ENCODE measurements at regions not wholly inside any gene's neighbourhood (a gene's known extent, or its start where the extent isn't known, plus 50 kb on each side); places are given as distances from the start of the nearest gene placed in this dataset.
"Not testable (repeated sequence)": the region's sequence is repeated elsewhere in the genome, so short reads cannot be mapped to it uniquely, and the experiment has no call there.

GRCh38 chr3:109918740-109919139 lies 581.4 kb upstream of the DPPA4 start:
- no peak for DNase-seq

GRCh38 chr3:109920749-109921148 lies 583.4 kb upstream of the DPPA4 start:
- no peak for DNase-seq

GRCh38 chr3:109921509-109921908 lies 584.2 kb upstream of the DPPA4 start:
- no peak for DNase-seq

GRCh38 chr3:109922856-109923255 lies 585.5 kb upstream of the DPPA4 start:
- DNase-seq = no peak

- no peak for DNase-seq
Measured at GRCh38 chr3:109923431-109923830, 586.1 kb upstream of the DPPA4 start.

GRCh38 chr3:109924196-109924595 lies 586.9 kb upstream of the DPPA4 start:
- no peak for DNase-seq

GRCh38 chr3:109926376-109926775 lies 589.0 kb upstream of the DPPA4 start:
- no peak for DNase-seq

GRCh38 chr3:109927161-109927560 lies 589.8 kb upstream of the DPPA4 start:
- peak; percentile 97 for DNase-seq

GRCh38 chr3:109927726-109928125 lies 590.4 kb upstream of the DPPA4 start:
- no peak for DNase-seq

- no peak for DNase-seq
Measured at GRCh38 chr3:109930582-109930981, 593.2 kb upstream of the DPPA4 start.

GRCh38 chr3:109933576-109933975 lies 596.2 kb upstream of the DPPA4 start:
- DNase-seq = no peak

GRCh38 chr3:109939817-109940216 lies 602.5 kb upstream of the DPPA4 start:
- DNase-seq = no peak

- DNase-seq = peak; percentile 21
Measured at GRCh38 chr3:109943181-109943580, 605.8 kb upstream of the DPPA4 start.

- DNase-seq = no peak
Measured at GRCh38 chr3:109944836-109945235, 607.5 kb upstream of the DPPA4 start.

GRCh38 chr3:109952924-109953323 lies 615.6 kb upstream of the DPPA4 start:
- DNase-seq = peak; percentile 10

GRCh38 chr3:109963831-109964230 lies 626.5 kb upstream of the DPPA4 start:
- DNase-seq = no peak

- DNase-seq = peak; percentile 3
Measured at GRCh38 chr3:109973733-109974132, 636.4 kb upstream of the DPPA4 start.

- no peak for DNase-seq
Measured at GRCh38 chr3:109977897-109978296, 640.6 kb upstream of the DPPA4 start.

GRCh38 chr3:109982201-109982600 lies 644.9 kb upstream of the DPPA4 start:
- no peak for DNase-seq

- DNase-seq = no peak
Measured at GRCh38 chr3:109984976-109985375, 647.6 kb upstream of the DPPA4 start.

- DNase-seq = no peak
Measured at GRCh38 chr3:109985943-109986555, 648.7 kb upstream of the DPPA4 start.

GRCh38 chr3:109994853-109995252 lies 657.5 kb upstream of the DPPA4 start:
- DNase-seq = no peak

- DNase-seq = no peak
Measured at GRCh38 chr3:109995377-109995776, 658.0 kb upstream of the DPPA4 start.

- DNase-seq = not testable (repeated sequence)
Measured at GRCh38 chr3:110001905-110002304, 664.6 kb upstream of the DPPA4 start.

- DNase-seq = no peak
Measured at GRCh38 chr3:110006913-110007312, 669.6 kb upstream of the DPPA4 start.

Data from fibroblast of skin of scalp (primary cell).